ENCODE measurements at regions not wholly inside any gene's neighbourhood (a gene's known extent, or its start where the extent isn't known, plus 50 kb on each side); places are given as distances from the start of the nearest gene placed in this dataset.

DNA sequence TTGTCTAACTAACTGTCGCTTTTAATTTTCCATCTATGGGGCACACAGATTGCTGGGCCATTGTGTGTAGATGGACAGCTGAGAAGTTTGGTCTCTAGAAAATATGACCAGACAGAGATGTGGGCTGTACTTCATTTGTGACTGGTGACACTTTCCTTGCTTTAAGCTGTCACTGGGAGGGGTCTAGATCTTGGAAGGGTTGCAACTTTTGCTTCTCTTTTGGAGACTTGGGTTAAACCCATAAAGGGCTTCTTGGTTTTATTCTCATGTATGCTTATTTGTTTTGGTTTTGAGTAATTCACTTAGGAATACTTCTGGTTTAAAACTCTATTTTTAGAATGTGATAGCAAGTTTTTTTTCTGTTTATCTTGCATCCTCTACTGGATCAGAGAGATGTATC, 80.2 kb downstream of the ETS2 start:
- no peak for DNase-seq (ENCODE audit: low spot score)

DNA sequence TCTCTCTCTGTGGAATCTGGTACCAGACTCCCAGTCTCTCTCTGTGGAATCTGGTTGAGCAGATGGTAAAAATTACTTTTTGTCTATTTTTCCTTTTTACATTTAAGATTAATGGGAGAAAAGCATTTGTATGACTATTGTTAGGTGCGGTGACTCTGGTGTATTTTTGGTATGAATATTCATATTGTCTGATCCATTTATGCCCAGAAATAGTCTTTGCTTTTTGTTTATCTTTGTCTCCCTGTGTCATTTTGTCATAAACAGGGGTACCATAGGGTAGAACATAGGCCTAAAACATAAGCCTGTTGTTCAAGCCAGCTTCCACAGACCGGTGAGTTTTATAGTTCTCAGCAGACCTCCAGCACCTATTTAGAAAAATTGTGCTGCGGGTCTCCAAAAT, 78.7 kb downstream of the ETS2 start:
- no peak for DNase-seq (ENCODE audit: low spot score)

DNA sequence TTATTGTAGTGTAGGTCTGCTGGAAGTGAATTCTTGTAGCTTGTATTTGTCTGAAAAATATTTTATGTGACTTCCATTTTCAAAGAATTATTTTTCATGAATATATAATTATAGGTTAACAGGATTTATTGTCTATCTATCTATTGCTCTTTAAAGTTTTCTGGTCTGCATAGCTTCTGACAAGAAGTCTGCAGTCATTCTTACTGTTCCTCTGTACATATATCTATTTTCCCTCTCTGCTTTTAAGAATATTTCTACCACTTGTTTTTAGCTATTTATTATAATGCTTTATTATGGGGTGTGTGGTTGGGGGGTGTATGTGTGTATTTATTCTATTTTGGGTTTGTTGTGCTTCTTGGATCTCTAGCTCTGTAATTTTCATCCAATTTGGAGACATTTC, 77.4 kb downstream of the ETS2 start:
- DNase-seq (ENCODE audit: low spot score), result no peak

DNA sequence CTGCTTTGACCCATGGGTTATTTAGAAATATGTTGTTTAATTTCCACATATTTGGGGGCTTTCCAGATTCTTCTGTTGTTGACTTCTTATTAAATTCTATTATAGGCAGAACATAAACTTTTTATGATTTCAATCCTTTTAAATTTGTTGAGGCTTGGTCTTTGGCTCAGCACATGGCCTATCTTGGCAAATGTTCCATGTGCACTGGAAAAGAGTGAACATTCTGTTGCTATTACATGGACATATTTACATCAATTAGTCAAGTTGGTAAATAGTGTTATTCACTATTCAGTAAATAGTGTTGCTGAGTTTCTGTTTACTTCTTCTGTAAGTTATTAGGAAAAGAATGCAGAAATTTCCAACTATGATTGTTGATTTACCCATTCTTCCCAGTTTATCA, 75.4 kb downstream of the ETS2 start:
- DNase-seq (ENCODE audit: low spot score), result no peak

DNA sequence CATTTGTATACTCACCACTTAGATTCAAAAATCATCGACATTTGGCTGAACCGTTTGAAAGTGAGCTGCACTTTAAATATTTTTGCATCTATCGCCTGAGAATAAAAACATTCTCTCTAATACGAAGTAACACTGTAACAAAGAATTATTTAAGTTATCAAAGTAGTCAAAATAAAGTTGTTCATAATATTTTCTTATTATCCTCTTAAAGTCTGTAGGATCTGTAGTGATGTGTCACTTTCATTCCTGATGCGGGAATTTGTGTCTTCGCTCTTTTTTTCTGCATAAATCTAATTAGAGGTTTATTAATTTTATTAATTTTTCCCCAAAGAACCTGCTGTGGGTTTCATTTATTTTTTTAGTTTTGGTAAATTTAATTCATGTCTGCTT, 74.8 kb downstream of the ETS2 start:
- no peak for DNase-seq (ENCODE audit: low spot score)

DNA sequence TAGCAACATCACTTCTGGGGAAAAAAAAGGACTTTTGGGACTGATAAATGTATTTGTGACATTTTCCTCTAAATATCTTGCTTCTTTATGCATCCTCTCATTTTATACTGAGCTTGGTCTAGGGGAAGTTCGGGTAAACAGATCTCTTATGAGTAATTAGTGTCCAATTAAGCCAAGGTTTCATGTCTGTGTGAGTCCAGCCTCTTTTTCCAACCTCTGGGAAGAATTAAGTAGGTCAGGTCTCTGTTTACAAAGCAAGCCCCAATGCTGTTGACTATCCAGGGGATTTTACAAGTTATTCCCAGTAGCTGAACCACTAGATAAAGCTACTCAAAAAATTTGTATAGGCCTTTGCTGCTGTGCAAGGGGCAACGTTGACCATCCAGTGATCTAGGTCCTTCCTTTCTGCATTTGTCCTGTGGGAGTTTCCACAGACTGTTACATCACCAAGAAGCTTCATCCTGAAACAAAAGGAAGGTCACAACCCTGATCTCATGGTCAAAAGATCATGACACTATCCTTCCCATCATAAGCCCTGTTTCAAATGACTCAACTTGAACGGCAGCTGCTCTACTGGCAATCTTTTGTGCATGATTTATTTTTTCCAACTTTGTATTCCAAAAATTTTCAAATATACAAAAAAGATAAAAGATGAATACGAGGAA, 74.3 kb downstream of the ETS2 start:
- DNase-seq (ENCODE audit: low spot score), result no peak

DNA sequence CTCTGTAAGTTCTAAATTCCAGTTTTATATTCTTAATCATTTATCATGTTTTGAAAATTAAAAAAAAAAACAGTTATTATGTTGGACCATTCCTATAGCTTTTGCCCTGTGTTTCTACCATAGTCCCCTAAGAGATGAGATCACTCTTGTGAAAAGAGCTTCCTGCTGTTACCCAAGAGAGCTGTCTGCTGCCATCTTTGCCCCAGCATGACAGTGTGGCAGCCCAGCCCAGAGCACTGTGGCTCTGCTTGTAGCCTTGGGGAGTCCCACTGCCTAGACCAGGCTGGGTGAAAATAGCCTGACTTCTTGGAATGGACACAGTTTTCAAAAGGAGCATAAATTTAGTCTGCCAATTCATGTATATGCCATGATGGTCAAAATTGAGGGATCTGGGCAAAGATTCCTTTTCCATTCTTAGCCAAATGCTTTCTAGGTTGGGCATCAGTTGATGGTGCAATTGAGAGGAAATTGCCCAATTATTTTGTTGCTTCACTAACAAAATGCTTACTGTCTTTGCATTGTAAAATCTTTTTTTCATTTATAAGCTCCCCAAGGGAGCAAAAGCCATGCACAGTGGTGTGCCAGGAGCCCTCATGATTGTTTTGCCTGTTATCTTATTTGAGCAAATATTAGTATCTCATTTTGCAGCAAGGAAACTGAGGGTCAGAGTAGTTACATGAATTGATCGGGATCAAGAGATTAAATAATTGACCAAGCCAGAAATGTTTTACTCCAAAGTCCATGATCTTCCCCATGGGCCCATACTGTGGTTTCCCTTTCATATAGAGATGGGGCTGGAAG, 72.8 kb downstream of the ETS2 start:
- no peak for DNase-seq (ENCODE audit: low spot score)

DNA sequence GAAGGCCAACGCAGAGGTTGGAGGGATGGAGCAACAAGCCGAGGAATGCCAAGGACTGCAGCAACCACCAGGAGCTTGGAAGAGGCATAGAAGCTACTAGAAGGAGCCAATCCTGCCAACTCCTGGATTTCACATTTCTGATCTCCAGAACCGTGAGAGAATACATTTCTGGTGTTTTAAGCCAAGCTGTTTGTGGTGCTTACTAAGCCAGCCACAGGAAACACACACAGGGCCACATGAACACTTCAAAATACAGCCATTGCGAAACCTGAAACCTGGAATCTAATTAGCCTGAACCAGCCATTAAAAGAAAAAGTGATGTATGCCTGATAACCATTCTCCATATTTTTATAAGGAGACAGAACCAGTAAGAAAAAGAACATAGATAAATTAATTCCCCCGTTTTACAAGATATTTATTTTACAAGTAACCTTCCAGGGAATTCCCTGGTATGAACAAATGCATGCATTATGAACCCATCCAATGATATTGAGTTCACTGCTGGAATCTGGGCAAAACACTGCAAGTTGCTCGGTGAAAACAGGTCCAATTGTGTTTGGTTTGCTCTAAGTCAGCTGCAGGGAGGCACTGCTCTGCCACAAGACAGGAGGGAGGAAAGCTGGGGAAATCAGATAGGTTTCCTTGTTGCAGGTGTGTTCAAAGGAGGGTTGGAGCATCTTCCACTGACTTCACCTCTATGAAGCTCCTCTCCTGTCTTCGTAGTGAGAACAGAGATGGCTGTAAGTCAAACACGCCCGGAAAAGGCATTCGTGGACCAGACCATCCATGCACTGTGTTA, 70.2 kb downstream of the ETS2 start:
- DNase-seq (ENCODE audit: low spot score), result no peak
